WTC11 (cell line): ENCODE measurements at regions not wholly inside any gene's neighbourhood (a gene's known extent, or its start where the extent isn't known, plus 50 kb on each side); places are given as distances from the start of the nearest gene placed in this dataset.

Source experiments
- ATAC-seq: fragments of 200-7000 bp; cut with Tn5 transposase; 2 replicates; pipeline ENCODE4 v1.10.0; 2021; ENCODE audit warnings: mild to moderate bottlenecking, moderate library complexity
- CTCF ChIA-PET: fragments of 300-600 bp; sonication (Branson Sonifier 250); formaldehyde crosslinking; loops from one replicate; lab custom pipeline; 2021; ENCODE audit warnings: antibody characterized with exemption; lab: Charles Lee
- POLR2A ChIA-PET: fragments of 350-600 bp; sonication (Branson Sonifier 250); formaldehyde crosslinking; loops from one replicate; lab custom pipeline; 2021; ENCODE audit warnings: antibody characterized with exemption; lab: Charles Lee
- DNase-seq: peaks from one replicate; pipeline ENCODE4 v3.0.0; 2021; ENCODE audit warnings: low spot score
- H3K27ac Mint-ChIP-seq: 2 replicates; pipeline ENCODE4 v1.8.0; 2021; ENCODE audit warnings: mixed read lengths
- H3K27me3 Mint-ChIP-seq: 2 replicates; pipeline ENCODE4 v1.8.0; 2021; ENCODE audit warnings: low read depth, mild to moderate bottlenecking, moderate library complexity, mixed read lengths
- H3K36me3 Mint-ChIP-seq: 2 replicates; pipeline ENCODE4 v1.8.0; 2021; ENCODE audit warnings: mixed read lengths
- H3K4me1 Mint-ChIP-seq: 2 replicates; pipeline ENCODE4 v1.8.0; 2022; ENCODE audit warnings: mixed read lengths
- H3K4me3 Mint-ChIP-seq: 2 replicates; pipeline ENCODE4 v1.8.0; 2021; ENCODE audit warnings: mild to moderate bottlenecking, moderate library complexity, mixed read lengths
- H3K9me3 Mint-ChIP-seq: 2 replicates; pipeline ENCODE4 v1.8.0; 2021; ENCODE audit warnings: mixed read lengths
- FOXK1 ChIP-seq: sonication (generic); formaldehyde crosslinking; IDR thresholded peaks from 2 replicates; pipeline ENCODE4 v1.8.0; 2022; ENCODE audit warnings: mild to moderate bottlenecking, moderate library complexity, missing genetic modification reagents
- HMGA2 ChIP-seq: fragments of 250-450 bp; sonication (Bioruptor Pico); IDR thresholded peaks from 2 replicates; pipeline ENCODE4 v1.4.0; 2021; ENCODE audit warnings: mild to moderate bottlenecking, moderate library complexity
- IRF2 ChIP-seq: sonication (generic); formaldehyde crosslinking; IDR thresholded peaks from 2 replicates; pipeline ENCODE4 v1.8.0; 2022; ENCODE audit warnings: low read depth, missing genetic modification reagents, borderline replicate concordance
- TEAD4 ChIP-seq: sonication (generic); formaldehyde crosslinking; IDR thresholded peaks from 2 replicates; pipeline ENCODE4 v1.8.0; 2022; ENCODE audit warnings: mild to moderate bottlenecking, missing genetic modification reagents
- ZNF219 ChIP-seq: sonication (generic); formaldehyde crosslinking; IDR thresholded peaks from 2 replicates; pipeline ENCODE4 v1.8.0; 2023; ENCODE audit warnings: missing genetic modification reagents, mild to moderate bottlenecking, borderline replicate concordance
- TF ChIP-seq, protein P1 (sequence below): sonication (generic); formaldehyde crosslinking; IDR thresholded peaks from 2 replicates; pipeline ENCODE4 v1.8.1; 2022; ENCODE audit warnings: mild to moderate bottlenecking, missing genetic modification reagents, moderate library complexity, borderline replicate concordance
- TF ChIP-seq, protein P2 (sequence below): sonication (generic); formaldehyde crosslinking; IDR thresholded peaks from 2 replicates; pipeline ENCODE4 v1.8.0; 2022; ENCODE audit warnings: missing genetic modification reagents
- TF ChIP-seq, protein P3 (sequence below): sonication (generic); formaldehyde crosslinking; IDR thresholded peaks from 2 replicates; pipeline ENCODE4 v1.8.1; 2023; ENCODE audit warnings: mild to moderate bottlenecking, missing genetic modification reagents
- TF ChIP-seq, protein P4 (sequence below): fragments of 250-450 bp; sonication (Bioruptor Pico); IDR thresholded peaks from 2 replicates; pipeline ENCODE4 v1.9.0; 2021; ENCODE audit warnings: mild to moderate bottlenecking, borderline replicate concordance
- TF ChIP-seq, protein P5 (sequence below): sonication (generic); formaldehyde crosslinking; IDR thresholded peaks from 2 replicates; pipeline ENCODE4 v1.8.1; 2023; ENCODE audit warnings: mild to moderate bottlenecking, missing genetic modification reagents, moderate library complexity
- TF ChIP-seq, protein P6 (sequence below): sonication (generic); formaldehyde crosslinking; IDR thresholded peaks from 2 replicates; pipeline ENCODE4 v1.8.1; 2022; ENCODE audit warnings: low read depth, mild to moderate bottlenecking, moderate library complexity, missing genetic modification reagents, borderline replicate concordance

DNA sequence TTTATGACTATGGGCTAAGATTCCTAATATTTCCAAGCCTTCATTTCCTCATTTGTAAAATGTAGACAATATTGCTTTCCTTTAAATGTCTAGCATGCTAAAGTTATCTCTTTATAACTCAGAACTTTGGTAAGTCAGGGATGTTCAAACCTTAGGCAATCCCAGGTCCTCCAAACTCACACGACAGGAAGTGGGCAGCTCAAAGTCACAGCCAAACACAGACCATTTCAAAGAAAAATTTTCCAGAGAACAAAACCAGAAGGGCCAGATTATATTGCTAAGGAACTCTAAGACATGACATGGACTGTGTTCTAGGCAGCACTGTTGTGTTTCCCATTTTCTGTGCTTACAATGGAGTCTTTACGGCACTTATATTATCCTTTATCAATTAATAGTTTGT is 87.8 kb upstream of the DYNC1I1 start (continued):
- no peak for TF ChIP-seq ZNF219 (CRISPR knock-in tag)
- TF ChIP-seq, protein P1, sequence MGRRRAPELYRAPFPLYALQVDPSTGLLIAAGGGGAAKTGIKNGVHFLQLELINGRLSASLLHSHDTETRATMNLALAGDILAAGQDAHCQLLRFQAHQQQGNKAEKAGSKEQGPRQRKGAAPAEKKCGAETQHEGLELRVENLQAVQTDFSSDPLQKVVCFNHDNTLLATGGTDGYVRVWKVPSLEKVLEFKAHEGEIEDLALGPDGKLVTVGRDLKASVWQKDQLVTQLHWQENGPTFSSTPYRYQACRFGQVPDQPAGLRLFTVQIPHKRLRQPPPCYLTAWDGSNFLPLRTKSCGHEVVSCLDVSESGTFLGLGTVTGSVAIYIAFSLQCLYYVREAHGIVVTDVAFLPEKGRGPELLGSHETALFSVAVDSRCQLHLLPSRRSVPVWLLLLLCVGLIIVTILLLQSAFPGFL (CRISPR knock-in tag) = no peak

DNA sequence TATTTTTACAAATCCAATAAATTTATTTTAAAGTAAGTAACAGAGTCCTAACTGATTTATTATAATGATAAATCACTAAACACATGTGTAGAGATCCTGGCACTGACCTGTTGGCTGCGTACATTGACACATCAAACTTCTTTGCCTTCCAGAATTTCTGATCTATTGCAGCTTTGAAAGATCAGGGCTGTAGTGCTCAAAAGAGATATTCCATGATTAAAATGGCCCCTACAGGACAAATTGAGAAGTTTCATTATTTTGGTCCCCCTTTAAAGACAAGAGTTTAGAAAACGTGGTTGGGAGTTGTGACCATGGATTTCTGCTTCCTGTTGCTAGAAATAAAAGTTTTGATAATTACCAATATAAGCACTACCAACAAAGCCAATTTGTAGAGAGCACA is 87.7 kb upstream of the PDK4 start:
- ChIA-PET CTCF (interaction anchor here (0.5 to 2.9 kb wide), 14 partner anchors 9 to 1235 kb away, joined by 3 to 30 read pairs (median 4); no protein-coding TSS in a partner anchor), POLR2A (no interaction called here)
- TF ChIP-seq, protein P2, sequence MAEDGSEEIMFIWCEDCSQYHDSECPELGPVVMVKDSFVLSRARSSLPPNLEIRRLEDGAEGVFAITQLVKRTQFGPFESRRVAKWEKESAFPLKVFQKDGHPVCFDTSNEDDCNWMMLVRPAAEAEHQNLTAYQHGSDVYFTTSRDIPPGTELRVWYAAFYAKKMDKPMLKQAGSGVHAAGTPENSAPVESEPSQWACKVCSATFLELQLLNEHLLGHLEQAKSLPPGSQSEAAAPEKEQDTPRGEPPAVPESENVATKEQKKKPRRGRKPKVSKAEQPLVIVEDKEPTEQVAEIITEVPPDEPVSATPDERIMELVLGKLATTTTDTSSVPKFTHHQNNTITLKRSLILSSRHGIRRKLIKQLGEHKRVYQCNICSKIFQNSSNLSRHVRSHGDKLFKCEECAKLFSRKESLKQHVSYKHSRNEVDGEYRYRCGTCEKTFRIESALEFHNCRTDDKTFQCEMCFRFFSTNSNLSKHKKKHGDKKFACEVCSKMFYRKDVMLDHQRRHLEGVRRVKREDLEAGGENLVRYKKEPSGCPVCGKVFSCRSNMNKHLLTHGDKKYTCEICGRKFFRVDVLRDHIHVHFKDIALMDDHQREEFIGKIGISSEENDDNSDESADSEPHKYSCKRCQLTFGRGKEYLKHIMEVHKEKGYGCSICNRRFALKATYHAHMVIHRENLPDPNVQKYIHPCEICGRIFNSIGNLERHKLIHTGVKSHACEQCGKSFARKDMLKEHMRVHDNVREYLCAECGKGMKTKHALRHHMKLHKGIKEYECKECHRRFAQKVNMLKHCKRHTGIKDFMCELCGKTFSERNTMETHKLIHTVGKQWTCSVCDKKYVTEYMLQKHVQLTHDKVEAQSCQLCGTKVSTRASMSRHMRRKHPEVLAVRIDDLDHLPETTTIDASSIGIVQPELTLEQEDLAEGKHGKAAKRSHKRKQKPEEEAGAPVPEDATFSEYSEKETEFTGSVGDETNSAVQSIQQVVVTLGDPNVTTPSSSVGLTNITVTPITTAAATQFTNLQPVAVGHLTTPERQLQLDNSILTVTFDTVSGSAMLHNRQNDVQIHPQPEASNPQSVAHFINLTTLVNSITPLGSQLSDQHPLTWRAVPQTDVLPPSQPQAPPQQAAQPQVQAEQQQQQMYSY (CRISPR knock-in tag) = peak; percentile 14; the same call in 1 of the 2 replicates
- TF ChIP-seq, protein P3, sequence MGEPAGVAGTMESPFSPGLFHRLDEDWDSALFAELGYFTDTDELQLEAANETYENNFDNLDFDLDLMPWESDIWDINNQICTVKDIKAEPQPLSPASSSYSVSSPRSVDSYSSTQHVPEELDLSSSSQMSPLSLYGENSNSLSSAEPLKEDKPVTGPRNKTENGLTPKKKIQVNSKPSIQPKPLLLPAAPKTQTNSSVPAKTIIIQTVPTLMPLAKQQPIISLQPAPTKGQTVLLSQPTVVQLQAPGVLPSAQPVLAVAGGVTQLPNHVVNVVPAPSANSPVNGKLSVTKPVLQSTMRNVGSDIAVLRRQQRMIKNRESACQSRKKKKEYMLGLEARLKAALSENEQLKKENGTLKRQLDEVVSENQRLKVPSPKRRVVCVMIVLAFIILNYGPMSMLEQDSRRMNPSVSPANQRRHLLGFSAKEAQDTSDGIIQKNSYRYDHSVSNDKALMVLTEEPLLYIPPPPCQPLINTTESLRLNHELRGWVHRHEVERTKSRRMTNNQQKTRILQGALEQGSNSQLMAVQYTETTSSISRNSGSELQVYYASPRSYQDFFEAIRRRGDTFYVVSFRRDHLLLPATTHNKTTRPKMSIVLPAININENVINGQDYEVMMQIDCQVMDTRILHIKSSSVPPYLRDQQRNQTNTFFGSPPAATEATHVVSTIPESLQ (CRISPR knock-in tag) = no peak
- 0 out of 2 replicates have a peak, but pooled peaks cover 3% of the 10 kb centered on the region for H3K4me1 Mint-ChIP-seq
- ATAC-seq (peak; percentile 61), DNase-seq (no peak)
- H3K36me3 Mint-ChIP-seq = no peaks in the 10 kb centered on the region
- no peak overlapping the region for H3K4me3 Mint-ChIP-seq
- no peaks in the 10 kb centered on the region for H3K9me3 Mint-ChIP-seq
- no peak overlapping the region for H3K27ac Mint-ChIP-seq
- no peaks in the 10 kb centered on the region for H3K27me3 Mint-ChIP-seq

DNA sequence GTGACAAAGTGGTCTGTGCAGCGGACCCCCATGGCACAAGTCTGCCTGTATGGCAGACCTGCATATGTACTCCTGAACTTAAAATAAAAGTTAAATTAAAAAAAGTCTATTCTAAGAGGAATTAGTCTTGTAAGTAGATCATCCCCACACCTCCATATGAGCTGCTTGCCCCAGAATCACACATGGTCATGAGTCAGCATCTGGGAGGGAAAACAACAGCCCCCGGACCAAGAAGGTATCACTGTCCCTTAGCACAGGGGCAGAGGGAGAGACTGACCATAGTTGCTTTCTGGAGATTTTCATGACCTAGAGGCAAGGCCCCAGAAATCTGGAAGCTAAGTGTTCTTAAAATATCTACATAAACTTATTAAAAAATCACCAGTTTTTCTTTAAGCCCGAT is 86.6 kb upstream of the PDK4 start:
- 0 out of 2 replicates have a peak, but pooled peaks cover 3% of the 10 kb centered on the region for H3K4me1 Mint-ChIP-seq
- no peak for ATAC-seq
- no peak overlapping the region for H3K4me3 Mint-ChIP-seq
- no peak for DNase-seq
- TF ChIP-seq, protein P4, sequence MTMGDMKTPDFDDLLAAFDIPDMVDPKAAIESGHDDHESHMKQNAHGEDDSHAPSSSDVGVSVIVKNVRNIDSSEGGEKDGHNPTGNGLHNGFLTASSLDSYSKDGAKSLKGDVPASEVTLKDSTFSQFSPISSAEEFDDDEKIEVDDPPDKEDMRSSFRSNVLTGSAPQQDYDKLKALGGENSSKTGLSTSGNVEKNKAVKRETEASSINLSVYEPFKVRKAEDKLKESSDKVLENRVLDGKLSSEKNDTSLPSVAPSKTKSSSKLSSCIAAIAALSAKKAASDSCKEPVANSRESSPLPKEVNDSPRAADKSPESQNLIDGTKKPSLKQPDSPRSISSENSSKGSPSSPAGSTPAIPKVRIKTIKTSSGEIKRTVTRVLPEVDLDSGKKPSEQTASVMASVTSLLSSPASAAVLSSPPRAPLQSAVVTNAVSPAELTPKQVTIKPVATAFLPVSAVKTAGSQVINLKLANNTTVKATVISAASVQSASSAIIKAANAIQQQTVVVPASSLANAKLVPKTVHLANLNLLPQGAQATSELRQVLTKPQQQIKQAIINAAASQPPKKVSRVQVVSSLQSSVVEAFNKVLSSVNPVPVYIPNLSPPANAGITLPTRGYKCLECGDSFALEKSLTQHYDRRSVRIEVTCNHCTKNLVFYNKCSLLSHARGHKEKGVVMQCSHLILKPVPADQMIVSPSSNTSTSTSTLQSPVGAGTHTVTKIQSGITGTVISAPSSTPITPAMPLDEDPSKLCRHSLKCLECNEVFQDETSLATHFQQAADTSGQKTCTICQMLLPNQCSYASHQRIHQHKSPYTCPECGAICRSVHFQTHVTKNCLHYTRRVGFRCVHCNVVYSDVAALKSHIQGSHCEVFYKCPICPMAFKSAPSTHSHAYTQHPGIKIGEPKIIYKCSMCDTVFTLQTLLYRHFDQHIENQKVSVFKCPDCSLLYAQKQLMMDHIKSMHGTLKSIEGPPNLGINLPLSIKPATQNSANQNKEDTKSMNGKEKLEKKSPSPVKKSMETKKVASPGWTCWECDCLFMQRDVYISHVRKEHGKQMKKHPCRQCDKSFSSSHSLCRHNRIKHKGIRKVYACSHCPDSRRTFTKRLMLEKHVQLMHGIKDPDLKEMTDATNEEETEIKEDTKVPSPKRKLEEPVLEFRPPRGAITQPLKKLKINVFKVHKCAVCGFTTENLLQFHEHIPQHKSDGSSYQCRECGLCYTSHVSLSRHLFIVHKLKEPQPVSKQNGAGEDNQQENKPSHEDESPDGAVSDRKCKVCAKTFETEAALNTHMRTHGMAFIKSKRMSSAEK (CRISPR knock-in tag) = no peak
- H3K9me3 Mint-ChIP-seq = no peaks in the 10 kb centered on the region
- no peak overlapping the region for H3K27ac Mint-ChIP-seq
- ChIA-PET POLR2A (no interaction called here), CTCF (interaction anchor here (0.7 to 2.9 kb wide), 8 partner anchors 8 to 174 kb away, joined by 3 to 30 read pairs (median 6); no protein-coding TSS in a partner anchor)
- H3K36me3 Mint-ChIP-seq = no peaks in the 10 kb centered on the region
- H3K27me3 Mint-ChIP-seq = no peaks in the 10 kb centered on the region

DNA sequence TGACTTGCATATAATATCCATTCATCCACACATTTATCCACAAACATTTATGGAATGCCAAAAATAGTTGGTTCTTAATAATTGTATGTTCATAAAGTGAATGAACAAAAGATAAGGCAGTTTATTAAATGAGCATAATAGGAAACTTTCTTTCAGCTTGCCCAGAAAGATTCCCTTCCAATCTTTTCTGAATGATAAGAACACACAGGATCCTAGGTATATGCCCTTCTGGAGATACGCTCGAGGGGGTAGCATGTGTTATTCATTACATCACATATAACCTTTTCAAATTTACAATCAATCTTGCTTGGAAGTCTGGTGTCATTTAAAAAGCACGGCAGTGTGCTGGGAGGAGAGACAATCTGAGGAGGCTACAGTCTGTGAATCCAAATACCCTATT is 80.4 kb upstream of the PDK4 start:
- H3K36me3 Mint-ChIP-seq = no peaks in the 10 kb centered on the region
- CTCF ChIA-PET = no interaction called here
- TF ChIP-seq IRF2 = no peak
- TF ChIP-seq, protein P5, sequence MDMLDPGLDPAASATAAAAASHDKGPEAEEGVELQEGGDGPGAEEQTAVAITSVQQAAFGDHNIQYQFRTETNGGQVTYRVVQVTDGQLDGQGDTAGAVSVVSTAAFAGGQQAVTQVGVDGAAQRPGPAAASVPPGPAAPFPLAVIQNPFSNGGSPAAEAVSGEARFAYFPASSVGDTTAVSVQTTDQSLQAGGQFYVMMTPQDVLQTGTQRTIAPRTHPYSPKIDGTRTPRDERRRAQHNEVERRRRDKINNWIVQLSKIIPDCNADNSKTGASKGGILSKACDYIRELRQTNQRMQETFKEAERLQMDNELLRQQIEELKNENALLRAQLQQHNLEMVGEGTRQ (CRISPR knock-in tag) = no peak
- TF ChIP-seq TEAD4 (CRISPR knock-in tag) = no peak
- no peak for TF ChIP-seq HMGA2 (CRISPR knock-in tag)
- TF ChIP-seq, protein P6, sequence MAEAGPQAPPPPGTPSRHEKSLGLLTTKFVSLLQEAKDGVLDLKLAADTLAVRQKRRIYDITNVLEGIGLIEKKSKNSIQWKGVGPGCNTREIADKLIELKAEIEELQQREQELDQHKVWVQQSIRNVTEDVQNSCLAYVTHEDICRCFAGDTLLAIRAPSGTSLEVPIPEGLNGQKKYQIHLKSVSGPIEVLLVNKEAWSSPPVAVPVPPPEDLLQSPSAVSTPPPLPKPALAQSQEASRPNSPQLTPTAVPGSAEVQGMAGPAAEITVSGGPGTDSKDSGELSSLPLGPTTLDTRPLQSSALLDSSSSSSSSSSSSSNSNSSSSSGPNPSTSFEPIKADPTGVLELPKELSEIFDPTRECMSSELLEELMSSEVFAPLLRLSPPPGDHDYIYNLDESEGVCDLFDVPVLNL (CRISPR knock-in tag) = no peak
- TF ChIP-seq FOXK1 (CRISPR knock-in tag) = no peak
- TF ChIP-seq, protein P2 (CRISPR knock-in tag) = no peak

More for the DNA sequence above, 80.4 kb upstream of the PDK4 start:
- POLR2A ChIA-PET = no interaction called here
- Mint-ChIP-seq H3K4me1 (no peaks in the 10 kb centered on the region), H3K4me3 (no peak overlapping the region), H3K9me3 (no peaks in the 10 kb centered on the region), H3K27ac (no peak overlapping the region), H3K27me3 (no peaks in the 10 kb centered on the region)
- no peak for ATAC-seq
- no peak for DNase-seq
